A549 (cell line): ENCODE measurements at regions not wholly inside any gene's neighbourhood (a gene's known extent, or its start where the extent isn't known, plus 50 kb on each side); places are given as distances from the start of the nearest gene placed in this dataset.

ENCODE experiments used
- ATAC-seq, 2 experiments: fragments of 200-7000 bp in 1 of 2; fragments of >200 bp in 1 of 2; cut with Nextera tagmentation in 1 of 2; cut with Tn5 transposase in 1 of 2; 3 replicates each; pipeline versions ENCODE4 v1.8.0 to v1.9.1; 2018 to 2020; ENCODE audit warnings: mild to moderate bottlenecking in 1 of 2, moderate library complexity in 1 of 2
- CTCF ChIA-PET: fragments of 300-600 bp; sonication (Branson Sonifier 250); formaldehyde crosslinking; extraction: SDS; loops from one replicate; lab custom pipeline; 2021; ENCODE audit warnings: antibody characterized with exemption, inconsistent platforms; lab: Yijun Ruan, JAX
- POLR2A ChIA-PET: fragments of 350-600 bp; formaldehyde crosslinking; extraction: SDS; loops from one replicate; lab custom pipeline; 2021; ENCODE audit warnings: antibody characterized with exemption, inconsistent platforms; lab: Yijun Ruan, JAX
- DNase-seq, 2 experiments: peaks; one replicate each; pipeline versions ENCODE4 v3.0.0 to v3.0.0-alpha.2; 2011 to 2016; ENCODE audit warnings: low read depth in 1 of 2, low spot score in 1 of 2
- FAIRE-seq: peaks from 2 replicates; lab custom pipeline; 2011; peaks lifted over from hg19 to GRCh38; lab: Jason Lieb, UNC
- H3K27ac ChIP-seq, 2 experiments: fragments of >200 bp; sonication (Bioruptor Twin); formaldehyde crosslinking; 3 replicates each; pipeline ENCODE4 v1.5.1; 2016 to 2017
- H3K4me1 ChIP-seq: fragments of >200 bp; sonication (Bioruptor Twin); formaldehyde crosslinking; 3 replicates; pipeline ENCODE4 v1.6.1; 2016
- H3K4me2 ChIP-seq: fragments of >200 bp; sonication (Bioruptor Twin); formaldehyde crosslinking; 3 replicates; pipeline ENCODE4 v1.6.1; 2016
- H3K4me3 ChIP-seq: fragments of >200 bp; sonication (Bioruptor Twin); formaldehyde crosslinking; 3 replicates; pipeline ENCODE4 v1.5.1; 2016
- H3K9me3 ChIP-seq: fragments of >200 bp; sonication (Bioruptor Twin); formaldehyde crosslinking; 3 replicates; pipeline ENCODE4 v1.6.1; 2016
- CBX8 ChIP-seq: fragments of 200-600 bp; sonication (generic); IDR thresholded peaks from 2 replicates; pipeline ENCODE4 v1.6.1; 2016
- CHD4 ChIP-seq: fragments of 200-600 bp; sonication (generic); IDR thresholded peaks from 2 replicates; pipeline ENCODE4 v1.6.1; 2016; ENCODE audit warnings: antibody characterized with exemption, mild to moderate bottlenecking, borderline replicate concordance
- FOXS1 ChIP-seq: fragments of 250-450 bp; sonication (Bioruptor Pico); IDR thresholded peaks from 2 replicates; pipeline ENCODE4 v1.5.0; 2020; ENCODE audit warnings: mild to moderate bottlenecking, moderate library complexity
- GATA3 ChIP-seq: IDR thresholded peaks from 2 replicates; pipeline ENCODE4 v1.6.1; 2012; ENCODE audit warnings: borderline replicate concordance
- JUNB ChIP-seq: fragments of >200 bp; sonication (Bioruptor Twin); formaldehyde crosslinking; IDR thresholded peaks from 2 replicates; pipeline ENCODE4 v1.6.1; 2016
- MAFK ChIP-seq: fragments of 450-650 bp; IDR thresholded peaks from 2 replicates; pipeline ENCODE4 v1.6.1; 2014; ENCODE audit not compliant: partially characterized antibody
- MYC ChIP-seq: IDR thresholded peaks from 2 replicates; pipeline ENCODE4 v1.6.1; 2012; ENCODE audit warnings: mild to moderate bottlenecking, inconsistent platforms, low read length, improper control_type of control experiment, borderline replicate concordance
- NFE2L2 ChIP-seq: fragments of 150-350 bp; conservative IDR thresholded peaks from 2 replicates; pipeline ENCODE4 v1.6.1; 2014; ENCODE audit warnings: low read length
- NPAS2 ChIP-seq: fragments of 250-450 bp; sonication (Bioruptor Pico); IDR thresholded peaks from 2 replicates; pipeline ENCODE4 v1.8.0; 2022; ENCODE audit warnings: mild to moderate bottlenecking, moderate library complexity, borderline replicate concordance
- NR3C1 ChIP-seq: fragments of >200 bp; sonication (Bioruptor Twin); formaldehyde crosslinking; IDR thresholded peaks from 3 replicates; pipeline ENCODE4 v1.6.1; 2017
- PHF8 ChIP-seq: fragments of 200-600 bp; sonication (generic); IDR thresholded peaks from 2 replicates; pipeline ENCODE4 v1.6.1; 2016; ENCODE audit warnings: low read depth, mild to moderate bottlenecking, antibody characterized with exemption, moderate library complexity, borderline replicate concordance
- RAD21 ChIP-seq, 2 experiments: fragments of >200 bp in 1 of 2; sonication (Bioruptor Twin) in 1 of 2; formaldehyde crosslinking in 1 of 2; IDR thresholded peaks in 1 of 2; conservative IDR thresholded peaks in 1 of 2; 2 replicates in 1 of 2; 3 replicates in 1 of 2; pipeline ENCODE4 v1.6.1; 2012 to 2018; ENCODE audit warnings: inconsistent platforms in 1 of 2
- RARB ChIP-seq: fragments of 250-450 bp; sonication (Bioruptor Pico); IDR thresholded peaks from 2 replicates; pipeline ENCODE4 v1.8.0; 2021; ENCODE audit warnings: mild to moderate bottlenecking, moderate library complexity
- RCOR1 ChIP-seq: fragments of 150-350 bp; IDR thresholded peaks from 2 replicates; pipeline ENCODE4 v1.6.1; 2014; ENCODE audit warnings: antibody characterized with exemption, low read length, low read depth
- SMC3 ChIP-seq: fragments of >200 bp; sonication (Bioruptor Twin); formaldehyde crosslinking; IDR thresholded peaks from 3 replicates; pipeline ENCODE4 v1.6.1; 2018; ENCODE audit warnings: inconsistent platforms
- TP53 ChIP-seq: fragments of 250-450 bp; sonication (Bioruptor Pico); IDR thresholded peaks from 2 replicates; pipeline ENCODE4 v1.5.0; 2021; ENCODE audit warnings: mild to moderate bottlenecking, moderate library complexity
- ZC3H11A ChIP-seq: fragments of 450-650 bp; IDR thresholded peaks from 2 replicates; pipeline ENCODE4 v1.6.1; 2014; ENCODE audit warnings: antibody characterized with exemption, mild to moderate bottlenecking
- ZFP36 ChIP-seq: fragments of 450-650 bp; IDR thresholded peaks from 2 replicates; pipeline ENCODE4 v1.6.1; 2014; ENCODE audit warnings: borderline replicate concordance; ENCODE audit not compliant: partially characterized antibody
- WGBS: methylation state at CpG from one replicate; pipeline ENCODE4 v1.1.6; 2017; ENCODE audit errors: missing lambda C conversion rate; 5-methylcytosine and 5-hydroxymethylcytosine counted together
- TF ChIP-seq, protein P1 (sequence below): IDR thresholded peaks from 2 replicates; pipeline ENCODE4 v1.6.1; 2012
- TF ChIP-seq, protein P2 (sequence below): fragments of >200 bp; sonication (Bioruptor Twin); formaldehyde crosslinking; IDR thresholded peaks from 3 replicates; pipeline ENCODE4 v1.5.1; 2016
- TF ChIP-seq, protein P3 (sequence below): fragments of 450-650 bp; IDR thresholded peaks from 2 replicates; pipeline ENCODE4 v1.6.1; 2014; ENCODE audit warnings: antibody characterized with exemption
- TF ChIP-seq, protein P4 (sequence below): IDR thresholded peaks from 2 replicates; pipeline ENCODE4 v1.6.1; 2012; ENCODE audit warnings: low read depth, borderline replicate concordance

DNA sequence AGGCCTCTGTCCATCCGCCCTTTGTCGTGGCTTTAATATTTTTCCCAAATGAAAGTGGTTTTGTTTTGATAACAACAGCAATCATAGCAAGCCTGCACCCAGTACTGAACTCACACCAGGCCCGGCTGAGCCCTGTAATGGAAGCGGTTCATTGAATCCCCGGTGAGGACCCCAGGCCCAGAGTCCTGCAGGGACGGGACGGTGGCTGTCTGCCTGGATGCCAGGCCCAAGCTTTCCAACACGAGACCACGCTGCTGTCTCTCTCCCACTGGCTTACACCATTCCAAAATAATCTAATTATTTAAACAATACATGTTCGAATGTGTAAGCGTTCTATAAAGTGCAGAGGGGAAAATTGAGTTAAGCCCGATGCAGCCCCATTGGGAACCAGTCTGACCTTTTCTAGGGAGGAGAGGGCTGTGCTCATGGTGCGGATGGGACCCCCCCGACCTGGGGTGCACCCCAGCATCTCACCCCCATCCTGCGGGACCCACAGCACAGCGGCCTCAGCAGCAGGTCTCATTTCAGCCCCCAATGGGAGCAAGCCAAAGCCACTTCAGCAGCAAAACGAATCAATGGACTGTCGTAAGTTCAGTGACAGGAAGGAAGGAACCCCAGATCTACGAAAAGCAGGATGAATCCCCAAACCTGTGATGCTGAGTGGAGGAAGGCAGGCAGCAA is 1046.9 kb downstream of the BRD1 start:
- no peak for DNase-seq
- TF ChIP-seq, protein P1, sequence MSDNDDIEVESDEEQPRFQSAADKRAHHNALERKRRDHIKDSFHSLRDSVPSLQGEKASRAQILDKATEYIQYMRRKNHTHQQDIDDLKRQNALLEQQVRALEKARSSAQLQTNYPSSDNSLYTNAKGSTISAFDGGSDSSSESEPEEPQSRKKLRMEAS = no peak
- TF ChIP-seq ZFP36 (no peak), MAFK (no peak), RAD21 (conservative IDR thresholded peaks at IDR 0.05 in 1 of 2, IDR thresholded peaks at IDR 0.05 in 1 of 2) (no peak), NFE2L2 (no peak), JUNB (no peak), PHF8 (no peak), SMC3 (no peak), RARB (CRISPR knock-in tag) (no peak), FOXS1 (CRISPR knock-in tag) (no peak), ZC3H11A (no peak), MYC (no peak), TP53 (CRISPR knock-in tag) (no peak), CHD4 (no peak)
- TF ChIP-seq, protein P2, sequence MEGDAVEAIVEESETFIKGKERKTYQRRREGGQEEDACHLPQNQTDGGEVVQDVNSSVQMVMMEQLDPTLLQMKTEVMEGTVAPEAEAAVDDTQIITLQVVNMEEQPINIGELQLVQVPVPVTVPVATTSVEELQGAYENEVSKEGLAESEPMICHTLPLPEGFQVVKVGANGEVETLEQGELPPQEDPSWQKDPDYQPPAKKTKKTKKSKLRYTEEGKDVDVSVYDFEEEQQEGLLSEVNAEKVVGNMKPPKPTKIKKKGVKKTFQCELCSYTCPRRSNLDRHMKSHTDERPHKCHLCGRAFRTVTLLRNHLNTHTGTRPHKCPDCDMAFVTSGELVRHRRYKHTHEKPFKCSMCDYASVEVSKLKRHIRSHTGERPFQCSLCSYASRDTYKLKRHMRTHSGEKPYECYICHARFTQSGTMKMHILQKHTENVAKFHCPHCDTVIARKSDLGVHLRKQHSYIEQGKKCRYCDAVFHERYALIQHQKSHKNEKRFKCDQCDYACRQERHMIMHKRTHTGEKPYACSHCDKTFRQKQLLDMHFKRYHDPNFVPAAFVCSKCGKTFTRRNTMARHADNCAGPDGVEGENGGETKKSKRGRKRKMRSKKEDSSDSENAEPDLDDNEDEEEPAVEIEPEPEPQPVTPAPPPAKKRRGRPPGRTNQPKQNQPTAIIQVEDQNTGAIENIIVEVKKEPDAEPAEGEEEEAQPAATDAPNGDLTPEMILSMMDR = no peak
- TF ChIP-seq, protein P3, sequence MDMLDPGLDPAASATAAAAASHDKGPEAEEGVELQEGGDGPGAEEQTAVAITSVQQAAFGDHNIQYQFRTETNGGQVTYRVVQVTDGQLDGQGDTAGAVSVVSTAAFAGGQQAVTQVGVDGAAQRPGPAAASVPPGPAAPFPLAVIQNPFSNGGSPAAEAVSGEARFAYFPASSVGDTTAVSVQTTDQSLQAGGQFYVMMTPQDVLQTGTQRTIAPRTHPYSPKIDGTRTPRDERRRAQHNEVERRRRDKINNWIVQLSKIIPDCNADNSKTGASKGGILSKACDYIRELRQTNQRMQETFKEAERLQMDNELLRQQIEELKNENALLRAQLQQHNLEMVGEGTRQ = no peak
- TF ChIP-seq, protein P4, sequence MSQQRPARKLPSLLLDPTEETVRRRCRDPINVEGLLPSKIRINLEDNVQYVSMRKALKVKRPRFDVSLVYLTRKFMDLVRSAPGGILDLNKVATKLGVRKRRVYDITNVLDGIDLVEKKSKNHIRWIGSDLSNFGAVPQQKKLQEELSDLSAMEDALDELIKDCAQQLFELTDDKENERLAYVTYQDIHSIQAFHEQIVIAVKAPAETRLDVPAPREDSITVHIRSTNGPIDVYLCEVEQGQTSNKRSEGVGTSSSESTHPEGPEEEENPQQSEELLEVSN = no peak
- Histone ChIP-seq H3K4me3 (no peak overlapping the region), H3K9me3 (0 out of 3 replicates have a peak, but pooled peaks cover 3% of the 10 kb centered on the region), H3K27ac (no peak overlapping the region), H3K4me1 (no peaks in the 10 kb centered on the region), H3K4me2 (no peak overlapping the region)
- WGBS = 53% methylated on average over 18 of the region's 19 CpGs
- ATAC-seq = no peak
- POLR2A ChIA-PET = no interaction called here
- FAIRE-seq = no peak
- CTCF ChIA-PET = interaction anchor here (0.6 kb wide), 1 partner anchor 649 kb away, joined by 3 read pairs; no protein-coding TSS in a partner anchor

DNA sequence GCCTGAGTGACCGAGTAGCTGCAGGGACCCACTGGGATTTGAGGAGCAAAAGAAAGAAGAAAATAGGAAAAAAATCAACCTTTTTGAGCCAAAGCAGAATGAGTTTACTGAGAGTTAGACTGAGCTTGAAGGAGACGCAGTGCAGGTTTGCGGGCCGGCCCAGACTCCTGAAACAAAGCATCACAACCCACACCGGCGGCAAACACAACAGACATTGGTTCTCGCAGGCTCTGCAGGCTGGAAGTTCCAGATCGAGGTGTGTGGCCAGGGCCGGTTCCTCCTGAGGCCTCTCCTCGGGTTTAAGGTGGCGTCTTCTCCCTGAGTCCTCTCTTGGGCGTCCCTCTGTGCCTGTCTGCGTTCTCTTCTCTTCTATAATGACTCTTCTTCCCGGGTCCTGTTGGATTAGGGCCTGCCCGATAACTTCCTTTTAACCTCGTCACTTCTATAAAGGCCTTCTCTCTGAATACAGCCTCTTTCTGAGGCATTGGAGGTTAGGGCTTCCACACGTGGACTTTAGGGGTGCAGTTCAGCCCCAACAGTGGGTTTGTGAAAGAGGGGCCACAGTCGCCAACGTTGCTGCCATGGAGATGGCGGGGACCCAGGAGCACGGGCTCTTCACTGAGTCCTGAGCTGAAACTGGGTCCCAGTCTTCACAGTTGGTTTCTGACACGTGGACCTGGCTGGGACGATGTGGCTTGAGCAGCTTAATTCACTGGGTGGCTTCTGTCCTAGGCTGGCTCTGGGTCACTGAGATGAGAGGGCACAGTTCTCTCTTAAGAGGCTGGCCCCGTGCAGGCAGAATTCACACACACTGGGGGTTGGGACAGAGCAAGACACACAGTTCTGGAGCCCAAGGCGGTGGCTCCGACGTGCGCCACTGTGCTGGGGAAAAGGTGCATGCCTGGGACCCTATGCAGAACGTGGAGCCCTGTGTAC is 1047.7 kb downstream of the BRD1 start:
- ChIA-PET POLR2A (no interaction called here), CTCF (interaction anchor here (1.1 kb wide), 1 partner anchor 14 kb away, joined by 3 read pairs; no protein-coding TSS in a partner anchor)
- Histone ChIP-seq H3K4me2 (no peak overlapping the region), H3K9me3 (0 out of 3 replicates have a peak, but pooled peaks cover 3% of the 10 kb centered on the region), H3K4me3 (no peak overlapping the region), H3K27ac (no peak overlapping the region), H3K4me1 (no peaks in the 10 kb centered on the region)
- ATAC-seq (no peak), DNase-seq (no peak), FAIRE-seq (no peak)
- TF ChIP-seq NPAS2 (CRISPR knock-in tag) (no peak), NR3C1 (no peak), JUNB (no peak), GATA3 (no peak), CBX8 (no peak), RCOR1 (no peak)
- TF ChIP-seq, protein P2 = no peak
- 54% methylated on average over 27 of the region's 29 CpGs for WGBS
